ENCODE measurements at regions not wholly inside any gene's neighbourhood (a gene's known extent, or its start where the extent isn't known, plus 50 kb on each side); places are given as distances from the start of the nearest gene placed in this dataset.

- no peak for TF ChIP-seq CTCF (IDR thresholded peaks at IDR 0.05; ENCODE audit: low read depth, low read length)
- no peak for TF ChIP-seq MAX (IDR thresholded peaks at IDR 0.05; ENCODE audit: low read depth, low read length)
- TF ChIP-seq POLR2A (IDR thresholded peaks at IDR 0.05; ENCODE audit: extremely low read depth, insufficient read length) = no peak
These were observed 392.1 kb downstream of the EFNB2 start for GRCh38 chr13:106143392-106143791.

Data from NB4 (cell line).